ENCODE measurements at regions not wholly inside any gene's neighbourhood (a gene's known extent, or its start where the extent isn't known, plus 50 kb on each side); places are given as distances from the start of the nearest gene placed in this dataset.
"Not testable (repeated sequence)": the region's sequence is repeated elsewhere in the genome, so short reads cannot be mapped to it uniquely, and the experiment has no call there.

GRCh38 chr12:127133675-127134335, 1133.2 kb upstream of the TMEM132C start:
- DNase-seq, result no peak

GRCh38 chr12:127140864-127141484, 1126.0 kb upstream of the TMEM132C start:
- not testable (repeated sequence) for DNase-seq

- no peak for DNase-seq
These were observed 1124.0 kb upstream of the TMEM132C start for GRCh38 chr12:127143020-127143419.

GRCh38 chr12:127144770-127145169, 1122.2 kb upstream of the TMEM132C start:
- no peak for DNase-seq

- no peak for DNase-seq
These were observed 1121.6 kb upstream of the TMEM132C start for GRCh38 chr12:127145241-127145928.

- DNase-seq, result peak; percentile 79
These were observed 1120.8 kb upstream of the TMEM132C start for GRCh38 chr12:127145929-127146789.

- DNase-seq, result no peak
These were observed 1119.8 kb upstream of the TMEM132C start for GRCh38 chr12:127146991-127147718.

- DNase-seq, result no peak
These were observed 1119.2 kb upstream of the TMEM132C start for GRCh38 chr12:127147724-127148123.

GRCh38 chr12:127148318-127148717, 1118.7 kb upstream of the TMEM132C start:
- DNase-seq, result no peak

- no peak for DNase-seq
These were observed 1117.6 kb upstream of the TMEM132C start for GRCh38 chr12:127149226-127149964.

GRCh38 chr12:127150028-127150427, 1116.9 kb upstream of the TMEM132C start:
- DNase-seq, result no peak

GRCh38 chr12:127150479-127150878, 1116.5 kb upstream of the TMEM132C start:
- no peak for DNase-seq

GRCh38 chr12:127150956-127151355, 1116.0 kb upstream of the TMEM132C start:
- no peak for DNase-seq

- DNase-seq, result no peak
These were observed 1113.0 kb upstream of the TMEM132C start for GRCh38 chr12:127153996-127154395.

GRCh38 chr12:127154830-127155229, 1112.1 kb upstream of the TMEM132C start:
- DNase-seq, result not testable (repeated sequence)

GRCh38 chr12:127155935-127156619, 1110.9 kb upstream of the TMEM132C start:
- DNase-seq, result not testable (repeated sequence)

GRCh38 chr12:127157501-127158366, 1109.2 kb upstream of the TMEM132C start:
- DNase-seq, result not testable (repeated sequence)

- DNase-seq, result no peak
These were observed 1108.4 kb upstream of the TMEM132C start for GRCh38 chr12:127158385-127159061.

GRCh38 chr12:127161466-127161865, 1105.5 kb upstream of the TMEM132C start:
- no peak for DNase-seq
